Natural killer cell (primary cell): ENCODE measurements at regions not wholly inside any gene's neighbourhood (a gene's known extent, or its start where the extent isn't known, plus 50 kb on each side); places are given as distances from the start of the nearest gene placed in this dataset.

Source experiments
- ATAC-seq, 3 donors: fragments of 150-1000 bp in 2 of 3; fragments of 200-7000 bp in 1 of 3; cut with Tn5 transposase; 1 replicate in 1 of 3; 2 replicates in 2 of 3; pipeline ENCODE4 v1.10.0; 2021; ENCODE audit warnings: mild to moderate bottlenecking in 2 of 3, moderate library complexity in 2 of 3
- DNase-seq, 2 donors: peaks; one replicate each; pipeline versions ENCODE4 v3.0.0 to v3.0.0-alpha.2; 2013 to 2021; ENCODE audit warnings: mixed read lengths in 1 of 2
- H3K27ac ChIP-seq: one replicate; pipeline ENCODE4 v1.5.1; 2013; ENCODE audit warnings: mild to moderate bottlenecking, low read length
- H3K27me3 ChIP-seq: one replicate; pipeline ENCODE4 v1.6.1; 2013; ENCODE audit warnings: low read length; ENCODE audit not compliant: control insufficient read depth, insufficient read depth
- H3K36me3 ChIP-seq: one replicate; pipeline ENCODE4 v1.6.1; 2013; ENCODE audit warnings: low read length; ENCODE audit not compliant: control insufficient read depth, insufficient read depth
- H3K4me1 ChIP-seq: one replicate; pipeline ENCODE4 v1.6.1; 2013; ENCODE audit warnings: low read length; ENCODE audit not compliant: control insufficient read depth, insufficient read depth
- H3K4me3 ChIP-seq: one replicate; pipeline ENCODE4 v1.5.1; 2013; ENCODE audit warnings: low read length
- H3K9me3 ChIP-seq: one replicate; pipeline ENCODE4 v1.6.1; 2013; ENCODE audit warnings: low read length; ENCODE audit not compliant: control insufficient read depth, insufficient read depth
- H3K27ac Mint-ChIP-seq, 2 donors: one replicate each; pipeline ENCODE4 v1.8.0; 2022; ENCODE audit warnings: mild to moderate bottlenecking in 2 of 2, mixed read lengths in 2 of 2, moderate library complexity in 1 of 2
- H3K27me3 Mint-ChIP-seq, 2 donors: one replicate each; pipeline ENCODE4 v1.8.0; 2022; ENCODE audit warnings: low read depth in 2 of 2, mixed read lengths in 2 of 2
- H3K36me3 Mint-ChIP-seq: one replicate; pipeline ENCODE4 v1.8.0; 2022; ENCODE audit warnings: mixed read lengths
- H3K4me1 Mint-ChIP-seq, 2 donors: one replicate each; pipeline ENCODE4 v1.8.0; 2022; ENCODE audit warnings: mixed read lengths in 2 of 2
- H3K4me3 Mint-ChIP-seq: one replicate; pipeline ENCODE4 v1.8.0; 2022; ENCODE audit warnings: mild to moderate bottlenecking, moderate library complexity, mixed read lengths
- H3K9me3 Mint-ChIP-seq, 2 donors: one replicate each; pipeline ENCODE4 v1.8.0; 2022; ENCODE audit warnings: mixed read lengths in 2 of 2
- WGBS: methylation state at CpG from one replicate; pipeline ENCODE4 v1.1.7; 2013; ENCODE audit warnings: missing lambda C conversion rate; ENCODE audit not compliant: insufficient coverage; 5-methylcytosine and 5-hydroxymethylcytosine counted together
- intact Hi-C: fragments of 100-400 bp; cut with micrococcal nuclease; formaldehyde crosslinking; loops from one replicate; pipeline ENCODE4 v1.14.2; 2022
- TF ChIP-seq, protein P1 (sequence below): fragments of 200-600 bp; IDR thresholded peaks from one replicate; pipeline ENCODE4 v1.8.0; 2022; ENCODE audit warnings: antibody characterized with exemption

DNA sequence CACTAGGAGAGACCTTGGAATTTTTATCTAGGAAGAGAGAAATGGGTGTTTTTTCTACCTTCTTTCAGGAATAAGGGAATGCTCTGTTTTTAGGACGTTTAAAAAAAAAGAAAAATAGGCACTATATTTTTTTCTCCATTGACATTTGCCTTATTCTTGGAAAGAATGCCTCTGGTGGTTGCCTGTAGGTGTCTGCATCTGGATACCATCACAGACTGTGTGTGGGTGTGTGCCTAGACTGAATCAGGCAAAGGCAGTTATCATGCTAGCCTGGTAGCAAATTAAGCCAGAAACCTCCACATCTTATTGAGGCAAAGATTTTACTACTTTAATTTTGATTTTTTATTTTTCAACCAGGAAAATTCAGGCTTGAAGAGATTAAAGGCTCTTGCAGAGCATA is 513.6 kb upstream of the KCNMB2 start:
- H3K36me3 Mint-ChIP-seq, result no peaks in the 10 kb centered on the region
- peaks cover 0 to 2% of the 10 kb centered on the region in 2 donors for H3K27me3 Mint-ChIP-seq
- H3K4me1 ChIP-seq, result no peaks in the 10 kb centered on the region
- H3K4me3 Mint-ChIP-seq, result no peak overlapping the region
- H3K9me3 ChIP-seq, result no peaks in the 10 kb centered on the region
- ATAC-seq, result no peak
- H3K36me3 ChIP-seq, result no peaks in the 10 kb centered on the region
- TF ChIP-seq, protein P1, sequence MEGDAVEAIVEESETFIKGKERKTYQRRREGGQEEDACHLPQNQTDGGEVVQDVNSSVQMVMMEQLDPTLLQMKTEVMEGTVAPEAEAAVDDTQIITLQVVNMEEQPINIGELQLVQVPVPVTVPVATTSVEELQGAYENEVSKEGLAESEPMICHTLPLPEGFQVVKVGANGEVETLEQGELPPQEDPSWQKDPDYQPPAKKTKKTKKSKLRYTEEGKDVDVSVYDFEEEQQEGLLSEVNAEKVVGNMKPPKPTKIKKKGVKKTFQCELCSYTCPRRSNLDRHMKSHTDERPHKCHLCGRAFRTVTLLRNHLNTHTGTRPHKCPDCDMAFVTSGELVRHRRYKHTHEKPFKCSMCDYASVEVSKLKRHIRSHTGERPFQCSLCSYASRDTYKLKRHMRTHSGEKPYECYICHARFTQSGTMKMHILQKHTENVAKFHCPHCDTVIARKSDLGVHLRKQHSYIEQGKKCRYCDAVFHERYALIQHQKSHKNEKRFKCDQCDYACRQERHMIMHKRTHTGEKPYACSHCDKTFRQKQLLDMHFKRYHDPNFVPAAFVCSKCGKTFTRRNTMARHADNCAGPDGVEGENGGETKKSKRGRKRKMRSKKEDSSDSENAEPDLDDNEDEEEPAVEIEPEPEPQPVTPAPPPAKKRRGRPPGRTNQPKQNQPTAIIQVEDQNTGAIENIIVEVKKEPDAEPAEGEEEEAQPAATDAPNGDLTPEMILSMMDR, result no peak
- no peaks in the 10 kb centered on the region for H3K9me3 Mint-ChIP-seq
- no peak overlapping the region for H3K27ac ChIP-seq
- no peak for DNase-seq
- H3K27me3 ChIP-seq, result no peaks in the 10 kb centered on the region
- H3K27ac Mint-ChIP-seq, result no peak overlapping the region
- H3K4me1 Mint-ChIP-seq, result no peaks in the 10 kb centered on the region
- intact Hi-C loops, result no loop called here
- no peak overlapping the region for H3K4me3 ChIP-seq
- WGBS, result no CpG with 5 or more reads among the region's 1 CpG

DNA sequence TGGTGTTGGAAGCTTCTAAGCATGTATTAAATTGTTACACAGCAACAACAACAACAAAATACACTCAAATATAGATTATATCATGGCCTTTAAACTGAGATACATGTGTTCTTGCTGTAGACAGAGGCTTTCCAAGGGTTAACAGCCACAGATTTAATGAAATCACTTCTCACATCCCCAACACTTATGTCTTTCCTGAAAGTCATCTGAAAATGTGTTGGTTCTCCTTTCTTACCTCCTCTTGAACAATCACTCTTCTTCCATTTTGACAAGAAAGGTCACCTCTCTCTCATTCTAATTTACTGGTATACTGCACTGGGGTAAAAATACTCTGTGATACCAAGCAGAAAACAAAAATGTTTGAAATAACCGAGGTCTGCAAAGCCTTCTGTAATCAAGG is 507.3 kb upstream of the KCNMB2 start:
- no peak overlapping the region for H3K27ac Mint-ChIP-seq
- H3K36me3 Mint-ChIP-seq, result no peaks in the 10 kb centered on the region
- Histone ChIP-seq H3K9me3 (no peaks in the 10 kb centered on the region), H3K4me1 (no peaks in the 10 kb centered on the region), H3K27me3 (no peaks in the 10 kb centered on the region), H3K27ac (no peak overlapping the region), H3K36me3 (no peaks in the 10 kb centered on the region), H3K4me3 (no peak overlapping the region)
- intact Hi-C loops, result no loop called here
- TF ChIP-seq, protein P1, result no peak
- H3K4me3 Mint-ChIP-seq, result no peak overlapping the region
- H3K27me3 Mint-ChIP-seq, result no peaks in the 10 kb centered on the region
- no peak for ATAC-seq
- no peaks in the 10 kb centered on the region for H3K9me3 Mint-ChIP-seq
- H3K4me1 Mint-ChIP-seq, result no peaks in the 10 kb centered on the region
- no peak for DNase-seq
- no CpG with 5 or more reads among the region's 1 CpG for WGBS

DNA sequence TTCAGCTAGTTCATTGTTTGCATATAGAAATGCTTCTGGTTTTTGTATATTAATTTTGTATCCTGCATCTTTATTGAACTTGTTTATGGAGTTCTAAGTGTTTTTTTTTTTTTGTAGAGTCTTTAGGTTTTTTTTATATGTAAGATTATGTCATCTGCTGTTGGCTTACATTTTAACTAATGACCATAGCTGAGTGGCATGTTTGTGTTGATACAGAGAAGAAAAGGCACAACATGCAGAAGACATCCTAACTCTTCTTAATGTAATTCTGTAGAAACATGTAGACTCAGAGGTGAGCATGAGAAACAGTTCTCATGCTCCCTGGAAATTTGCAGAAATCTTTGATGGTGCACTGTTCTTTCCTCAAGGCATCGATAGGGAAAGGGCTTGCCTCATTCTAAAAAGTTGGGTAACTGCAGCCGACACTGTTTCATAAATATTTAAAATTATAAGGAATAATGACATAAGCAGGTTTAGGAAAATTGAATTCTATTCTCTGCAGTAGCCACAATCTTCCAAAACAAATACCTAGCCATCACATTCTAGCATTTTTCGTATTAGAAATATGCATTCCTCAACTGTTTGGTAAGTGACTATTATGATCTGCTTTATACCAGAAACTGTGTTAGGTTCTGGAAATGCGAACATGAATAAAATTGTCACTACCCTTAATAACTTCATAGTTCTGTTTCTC is 499.6 kb upstream of the KCNMB2 start:
- no peak for DNase-seq
- no peak overlapping the region for H3K27ac ChIP-seq
- peaks cover 7% of the 10 kb centered on the region for H3K36me3 Mint-ChIP-seq
- intact Hi-C loops, result no loop called here
- no peaks in the 10 kb centered on the region for H3K4me1 ChIP-seq
- H3K36me3 ChIP-seq, result no peaks in the 10 kb centered on the region
- peaks cover 2% of the 10 kb centered on the region for H3K27me3 ChIP-seq
- whole genome bisulfite sequencing, result 92% methylated on average over 1 of the region's 4 CpGs
- TF ChIP-seq, protein P1, result no peak
- H3K9me3 Mint-ChIP-seq, result no peaks in the 10 kb centered on the region
- H3K27ac Mint-ChIP-seq, result no peak overlapping the region
- no peak overlapping the region for H3K4me3 ChIP-seq
- H3K9me3 ChIP-seq, result no peaks in the 10 kb centered on the region
- H3K4me3 Mint-ChIP-seq, result no peak overlapping the region
- peaks cover 5 to 22% of the 10 kb centered on the region in 2 donors for H3K27me3 Mint-ChIP-seq
- no peaks in the 10 kb centered on the region for H3K4me1 Mint-ChIP-seq
- ATAC-seq, result no peak

DNA sequence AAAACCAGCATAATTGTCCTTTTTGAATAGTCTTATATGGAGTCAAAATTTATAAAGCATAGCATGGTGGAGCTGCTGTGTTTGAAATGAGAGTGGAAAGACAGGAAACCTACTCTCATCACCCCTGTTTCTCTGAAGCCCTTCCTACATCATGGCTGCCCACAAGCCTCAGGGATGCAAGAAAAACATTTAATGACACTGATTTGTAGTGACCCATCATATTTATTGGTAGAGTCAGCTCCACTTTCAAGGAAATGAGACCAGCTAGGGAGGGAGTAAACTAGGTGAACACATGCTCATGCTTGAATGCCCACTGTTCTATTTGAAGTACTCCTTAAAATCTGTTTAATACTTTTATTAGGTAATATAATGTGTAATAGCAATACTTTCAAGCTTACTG is 494.3 kb upstream of the KCNMB2 start:
- Mint-ChIP-seq H3K4me1 (no peaks in the 10 kb centered on the region), H3K27me3 (peaks cover 6 to 7% of the 10 kb centered on the region in 2 donors), H3K27ac (no peak overlapping the region), H3K4me3 (no peak overlapping the region), H3K9me3 (no peaks in the 10 kb centered on the region), H3K36me3 (no peaks in the 10 kb centered on the region)
- TF ChIP-seq, protein P1, result no peak
- no peaks in the 10 kb centered on the region for H3K27me3 ChIP-seq
- no peak overlapping the region for H3K27ac ChIP-seq
- no peak overlapping the region for H3K4me3 ChIP-seq
- intact Hi-C loops, result no loop called here
- no peaks in the 10 kb centered on the region for H3K4me1 ChIP-seq
- H3K36me3 ChIP-seq, result no peaks in the 10 kb centered on the region
- no peak for ATAC-seq
- no peaks in the 10 kb centered on the region for H3K9me3 ChIP-seq
- no peak for DNase-seq
